Stimulated activated CD4-positive, alpha-beta T cell treated with anti-CD3 and anti-CD28 coated beads, Interleukin-2, amount 100 ng/mL, for 48 hours (primary cell): ENCODE measurements at regions not wholly inside any gene's neighbourhood (a gene's known extent, or its start where the extent isn't known, plus 50 kb on each side); places are given as distances from the start of the nearest gene placed in this dataset.
"Not testable (repeated sequence)": the region's sequence is repeated elsewhere in the genome, so short reads cannot be mapped to it uniquely, and the experiment has no call there.

Experiments
- DNase-seq, 2 donors: peaks; one replicate each; pipeline ENCODE4 v3.0.0-alpha.2; 2020

DNA sequence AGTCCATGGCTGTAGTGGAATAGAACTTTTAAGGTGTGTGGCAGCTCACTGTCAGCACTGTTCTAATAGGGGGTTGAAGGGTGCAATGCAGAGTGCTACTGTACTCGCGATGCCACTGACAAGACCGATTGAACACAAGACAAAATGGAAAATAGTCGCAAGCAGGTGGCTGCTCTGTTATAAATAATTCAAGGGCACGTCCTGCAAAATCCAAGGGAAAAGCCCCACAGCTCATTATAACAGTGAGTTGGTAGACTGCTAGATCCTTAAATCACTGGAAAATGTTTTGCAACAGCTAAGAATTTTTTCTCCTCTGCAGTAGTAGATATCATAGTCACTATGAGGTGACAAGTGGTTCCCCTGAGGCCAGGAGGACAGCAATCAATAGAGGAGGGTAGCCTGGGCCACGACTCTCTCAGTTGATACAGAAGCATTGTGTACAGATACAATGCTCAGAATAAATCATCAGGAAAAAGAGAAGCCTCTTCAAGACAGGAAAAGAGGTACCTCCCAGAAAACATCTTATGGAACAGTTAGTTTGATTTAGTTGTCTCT lies 926.3 kb downstream of the TLE4 start:
- DNase-seq: no peak

DNA sequence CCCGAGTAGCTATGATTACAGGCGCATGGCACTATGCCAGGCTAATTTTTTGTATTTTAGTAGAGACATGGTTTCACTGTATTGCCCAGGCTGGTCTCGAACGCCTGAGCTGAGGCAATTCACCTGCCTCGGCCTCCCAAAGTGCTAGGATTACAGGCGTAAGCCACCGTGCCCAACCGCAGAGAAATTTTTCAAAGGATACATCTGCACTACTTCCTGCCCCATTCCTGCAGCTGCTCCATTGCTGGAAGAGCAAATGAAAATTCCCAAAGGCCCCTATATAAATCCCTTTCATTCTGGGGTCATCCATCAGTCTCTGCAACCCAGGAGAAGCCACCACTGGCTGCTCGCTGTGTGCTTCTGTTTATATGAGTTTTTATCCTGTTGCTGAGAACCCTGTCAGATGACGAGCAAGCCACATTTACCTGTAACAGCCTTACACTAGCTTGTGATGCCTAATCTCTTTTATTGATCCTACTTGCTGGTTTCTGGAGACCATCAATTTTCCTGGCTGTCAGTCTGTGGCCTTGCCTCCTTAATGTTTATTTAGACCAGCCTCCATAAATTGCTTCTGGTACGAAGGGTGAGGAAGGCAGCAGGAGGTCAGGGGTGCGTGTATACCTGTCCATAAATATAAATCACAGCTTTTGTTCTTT lies 925.3 kb downstream of the TLE4 start:
- DNase-seq: no peak

DNA sequence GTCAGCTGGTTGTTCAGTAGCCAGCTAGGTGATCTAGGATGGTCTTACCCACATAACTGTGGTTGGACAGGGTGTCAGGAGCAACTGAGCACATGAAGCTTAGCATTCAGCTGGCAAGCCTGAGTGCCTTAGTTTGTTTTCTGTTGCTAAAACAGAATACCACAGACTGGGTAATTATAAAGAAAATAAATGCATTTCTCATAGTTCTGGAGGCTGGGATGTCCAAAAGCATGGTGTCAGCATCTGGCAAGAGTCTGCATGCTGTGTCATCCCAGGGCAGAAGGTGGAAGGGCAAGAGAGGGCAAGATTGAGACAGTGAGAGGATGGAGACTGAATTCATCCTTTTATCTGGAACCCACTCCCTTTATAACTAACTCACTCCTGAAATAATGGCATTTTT lies 921.5 kb downstream of the TLE4 start:
- DNase-seq: no peak

DNA sequence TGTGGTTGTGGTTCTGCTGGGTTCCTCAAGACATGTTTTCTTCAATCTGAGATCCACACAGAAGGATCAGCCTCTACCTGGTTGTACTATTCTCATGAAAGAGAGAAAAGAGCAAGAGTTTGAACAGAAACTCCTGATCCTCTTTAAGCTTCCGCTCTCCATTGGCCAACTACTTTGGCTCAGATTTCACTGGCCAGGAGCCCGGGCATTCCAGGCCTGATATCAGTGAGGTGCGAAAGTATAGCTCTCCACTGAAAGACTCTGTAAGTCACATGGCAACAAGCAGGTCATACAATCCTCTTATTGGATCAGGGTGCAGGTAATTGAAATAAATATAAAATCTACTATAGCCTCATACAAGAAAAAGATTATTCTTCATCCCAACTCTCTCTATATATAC lies 920.5 kb downstream of the TLE4 start:
- no peak for DNase-seq

DNA sequence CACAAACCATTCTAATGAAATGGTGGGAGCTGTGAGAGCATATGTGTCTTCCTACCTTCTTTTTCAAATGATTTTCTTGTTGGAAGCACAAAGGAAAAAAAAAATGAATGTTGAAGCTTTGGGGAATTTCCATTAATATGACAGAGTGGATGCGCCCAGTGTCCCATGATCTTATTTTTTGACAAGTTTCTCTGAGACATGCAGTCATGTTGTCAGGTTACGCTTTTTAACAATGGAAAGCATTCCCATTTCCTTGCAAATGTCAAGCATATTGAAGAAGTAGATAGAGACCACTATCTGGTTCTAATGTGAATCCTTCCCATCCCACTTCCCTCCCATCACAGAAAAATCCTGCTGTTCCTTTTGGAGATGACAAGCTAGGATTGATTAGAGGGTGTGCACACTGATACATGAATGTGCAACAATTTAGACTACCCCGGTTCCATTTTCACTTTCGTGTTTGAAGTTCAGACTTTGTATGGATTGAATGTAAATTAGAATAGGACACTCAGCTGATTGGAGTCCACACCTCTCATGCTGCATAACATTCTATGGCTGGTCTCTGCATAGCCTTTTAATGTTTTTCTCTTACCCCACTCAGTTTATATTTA lies 919.4 kb downstream of the TLE4 start:
- no peak for DNase-seq

DNA sequence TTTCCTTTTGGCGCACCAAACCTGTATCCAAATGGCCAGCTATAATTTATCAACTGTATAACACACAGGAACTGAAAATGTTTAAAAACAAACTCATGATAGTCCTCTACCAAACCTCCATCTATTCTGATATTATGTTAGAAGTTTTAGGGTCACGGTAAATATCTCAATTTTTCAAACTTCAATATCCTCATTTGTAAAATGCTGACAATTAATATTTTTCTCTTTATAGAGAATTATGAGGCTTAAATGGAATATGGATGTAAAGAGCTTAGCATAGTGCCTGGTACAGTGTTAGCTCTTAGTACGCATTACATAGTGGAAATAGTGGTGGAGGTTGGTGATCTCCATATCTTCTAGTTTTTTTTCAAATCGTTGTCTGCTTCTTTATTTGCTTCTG lies 917.6 kb downstream of the TLE4 start:
- DNase-seq: no peak

DNA sequence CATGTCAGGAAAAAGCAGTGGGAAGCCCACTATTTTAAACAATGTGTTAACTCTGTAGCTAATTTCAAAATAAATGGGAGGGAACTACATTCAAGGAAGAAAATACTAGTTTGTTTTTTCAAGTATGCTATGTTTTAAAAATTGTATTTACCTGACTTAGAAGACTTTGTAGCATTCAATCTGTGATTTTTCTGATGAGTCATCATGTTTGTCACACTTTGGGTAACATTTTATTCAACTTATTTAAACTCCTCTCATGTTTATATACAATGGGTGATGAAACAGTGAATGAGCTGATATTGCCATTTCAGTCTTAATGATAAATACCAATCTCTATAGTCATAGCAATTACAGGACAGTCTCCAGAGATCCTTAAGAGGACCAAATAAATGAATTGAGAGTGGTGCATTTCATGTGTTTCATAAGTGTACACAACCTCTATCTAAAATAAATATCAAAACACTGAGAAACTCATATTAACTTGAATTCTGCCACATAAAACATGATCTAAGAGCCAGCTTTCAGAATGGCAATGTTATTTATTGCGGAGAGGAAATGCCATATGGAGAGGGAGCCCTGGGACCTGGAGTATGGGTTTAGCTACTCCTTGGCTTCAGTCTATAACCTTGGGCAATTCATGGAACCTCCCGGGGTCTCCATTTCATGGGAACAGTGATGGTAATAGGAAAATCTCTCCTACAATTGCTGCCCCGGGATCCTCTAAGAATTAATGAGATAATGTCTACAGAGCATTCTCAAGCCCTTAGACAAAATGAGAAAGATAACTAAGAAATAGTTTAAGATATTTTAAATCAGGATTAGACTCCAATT lies 913.9 kb downstream of the TLE4 start:
- DNase-seq: no peak

DNA sequence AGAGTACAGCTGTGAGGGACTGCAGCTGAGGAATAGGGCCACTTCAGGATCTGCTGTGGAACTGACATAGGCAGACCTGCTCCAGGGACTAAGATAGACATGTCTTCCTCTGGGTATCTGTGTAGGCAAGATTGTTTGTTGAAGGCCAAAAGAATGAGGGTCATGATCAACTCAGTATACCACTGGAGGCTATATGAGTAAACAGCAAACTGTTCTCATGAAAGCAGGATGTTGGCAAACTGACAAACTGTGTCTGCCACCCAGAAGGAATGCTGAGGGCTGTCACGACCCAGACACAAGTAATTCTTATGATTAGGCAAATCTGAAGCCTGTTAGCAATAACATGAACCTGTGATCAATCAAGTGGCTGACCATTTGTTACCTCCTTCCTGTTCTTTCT lies 910.5 kb downstream of the TLE4 start:
- not testable (repeated sequence) for DNase-seq

DNA sequence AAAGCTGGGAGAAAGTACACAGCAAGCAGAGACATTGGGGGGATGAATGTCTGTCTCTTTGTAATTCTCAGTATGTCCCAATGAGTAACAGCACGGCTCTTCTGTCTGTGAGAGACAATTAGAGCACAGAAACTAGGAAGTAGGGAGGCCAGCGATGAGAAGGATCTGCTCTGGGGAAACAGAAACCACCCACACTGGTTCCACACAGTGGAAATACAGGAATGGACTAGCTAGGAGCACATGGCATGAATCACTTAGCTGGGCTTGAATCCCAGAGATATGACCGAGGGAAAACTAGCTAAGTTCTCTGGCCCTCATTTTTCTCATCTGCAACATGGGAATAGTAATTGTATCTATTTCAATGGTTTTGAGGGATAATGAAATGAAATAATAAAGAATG lies 895.9 kb downstream of the TLE4 start:
- no peak for DNase-seq

DNA sequence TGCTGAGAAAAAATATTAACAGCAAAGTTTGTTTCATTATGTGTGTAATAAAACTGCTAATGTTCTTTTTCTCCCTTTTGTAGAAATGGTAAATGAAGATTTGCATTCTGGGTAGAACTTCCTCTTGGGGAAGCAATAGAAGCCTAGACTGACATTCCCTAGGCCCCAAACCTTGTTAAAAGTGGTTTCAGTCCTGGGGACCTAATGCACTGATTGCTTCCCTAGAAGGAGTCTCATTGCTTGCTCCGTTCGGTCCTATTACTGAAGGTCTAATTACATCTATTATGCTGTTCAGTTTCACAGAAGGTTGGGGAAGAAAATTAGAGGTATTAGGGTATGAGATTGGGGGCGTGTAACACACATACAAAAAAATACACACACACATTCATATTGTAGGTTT lies 893.8 kb downstream of the TLE4 start:
- DNase-seq: no peak

DNA sequence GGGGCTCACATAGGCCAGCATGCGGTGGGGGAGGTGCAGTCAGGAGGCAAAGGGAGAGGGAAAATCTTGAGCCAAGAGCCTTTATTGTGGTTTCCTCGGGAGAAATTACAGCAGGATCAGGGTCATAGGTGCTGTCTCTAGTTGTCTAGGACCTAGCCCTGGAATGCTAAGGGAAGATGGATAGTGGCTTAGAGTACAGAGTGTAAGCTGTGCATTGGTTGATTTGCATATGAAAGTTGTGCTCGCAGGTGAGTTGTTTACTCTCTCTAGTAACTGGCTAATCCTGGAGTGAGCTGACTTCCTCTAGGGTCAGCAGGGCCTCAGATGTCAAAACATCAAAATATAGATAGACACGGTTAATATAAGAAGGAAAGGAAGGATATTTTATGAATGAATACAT lies 877.7 kb downstream of the TLE4 start:
- no peak for DNase-seq

DNA sequence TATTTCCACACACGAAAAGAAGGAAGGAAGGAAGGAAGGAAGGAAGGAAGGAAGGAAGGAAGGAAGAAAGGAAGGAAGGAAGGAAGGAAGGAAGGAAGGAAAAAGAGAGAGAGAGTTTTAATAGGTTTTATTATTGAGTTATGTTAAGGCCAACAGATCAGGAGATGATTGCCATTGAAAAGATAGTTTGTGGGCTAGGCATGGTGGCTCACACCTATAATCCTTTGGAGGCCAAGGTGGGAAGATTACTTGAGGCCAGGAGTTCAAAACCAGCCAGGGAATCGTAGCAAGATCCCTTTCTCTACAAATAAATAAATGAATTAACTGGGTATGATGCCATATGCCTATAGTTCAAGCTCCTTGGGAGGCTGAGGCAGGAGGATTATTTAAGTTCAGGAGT lies 877.2 kb downstream of the TLE4 start:
- DNase-seq: no peak

DNA sequence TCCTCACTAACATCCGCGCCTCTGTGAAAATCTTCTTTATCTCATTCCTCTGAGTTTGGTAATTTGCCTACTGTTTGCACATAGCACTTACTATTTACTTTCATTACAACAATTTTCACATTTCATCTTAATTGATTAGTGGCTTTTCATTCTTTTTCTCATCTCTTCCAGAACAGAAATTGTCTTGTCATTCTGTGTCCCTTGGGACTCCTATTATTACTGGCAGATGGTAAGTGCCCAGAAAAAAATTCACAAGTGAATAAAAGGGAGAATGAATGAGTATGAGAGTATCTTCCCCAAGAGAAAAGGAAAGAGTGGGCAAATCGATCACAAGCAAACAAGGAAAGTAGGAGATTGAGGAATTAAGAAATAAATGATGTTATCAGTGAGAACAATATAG lies 876.1 kb downstream of the TLE4 start:
- no peak for DNase-seq

DNA sequence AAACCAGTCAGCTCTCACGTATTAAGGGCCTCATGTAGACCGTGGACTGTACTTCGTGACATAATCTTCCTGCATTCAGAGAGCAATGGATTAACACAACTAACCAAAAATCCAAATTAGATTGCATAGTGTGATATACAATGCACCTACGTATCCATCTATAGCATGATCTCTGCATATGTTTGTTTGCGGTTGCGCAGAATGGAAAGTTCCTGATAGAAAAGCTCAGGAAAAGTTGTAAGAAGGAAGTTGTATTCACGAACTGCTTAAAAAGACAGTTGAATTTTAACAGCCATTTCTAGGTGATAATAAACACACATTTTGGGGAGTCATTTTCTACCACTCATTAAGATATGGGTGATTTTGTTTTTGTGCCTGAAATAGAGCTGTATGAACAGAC lies 869.0 kb downstream of the TLE4 start:
- no peak for DNase-seq

DNA sequence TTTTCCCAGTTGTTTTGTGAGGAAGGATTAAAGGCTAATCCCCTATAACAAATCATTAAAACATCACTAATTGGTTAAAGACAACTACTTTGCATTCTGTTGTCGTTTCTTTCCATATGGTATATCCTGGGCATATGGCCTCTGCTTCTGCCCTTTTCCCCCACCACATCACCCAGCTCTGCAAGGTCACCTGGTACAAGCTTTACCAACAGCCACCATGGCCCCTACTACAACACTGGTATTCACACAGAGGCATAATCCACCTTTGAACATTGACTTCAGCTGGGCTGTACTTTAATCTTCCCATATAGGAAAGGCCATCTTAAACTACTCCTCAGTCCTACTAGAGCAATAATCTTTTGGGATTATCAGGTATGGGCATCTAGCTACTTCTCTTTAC lies 866.1 kb downstream of the TLE4 start:
- DNase-seq: no peak

DNA sequence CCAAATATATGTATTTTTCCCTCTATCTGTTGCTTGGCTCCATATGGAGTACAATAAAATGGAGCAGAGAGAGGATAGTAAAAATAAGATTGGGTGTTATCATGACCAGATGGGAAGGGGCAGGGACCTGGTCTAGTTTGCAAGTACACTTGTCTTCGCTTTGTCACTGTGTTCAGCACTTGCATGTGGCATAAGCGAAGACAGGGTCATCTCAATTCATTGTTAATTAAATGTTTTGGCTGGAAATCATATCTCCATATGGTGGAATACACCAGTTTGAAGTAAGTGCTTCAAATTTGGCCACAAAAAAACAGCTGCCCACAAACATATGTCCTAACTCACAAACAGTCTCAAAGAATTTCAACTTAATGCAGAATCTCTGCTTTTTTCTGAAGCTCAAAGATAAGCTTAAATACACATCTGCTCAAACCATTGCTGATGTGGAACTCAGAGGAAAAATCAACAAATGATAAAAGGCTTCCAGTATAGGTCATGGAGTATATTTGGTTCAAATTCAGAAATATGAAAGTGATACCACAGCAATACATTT lies 865.4 kb downstream of the TLE4 start:
- no peak for DNase-seq

DNA sequence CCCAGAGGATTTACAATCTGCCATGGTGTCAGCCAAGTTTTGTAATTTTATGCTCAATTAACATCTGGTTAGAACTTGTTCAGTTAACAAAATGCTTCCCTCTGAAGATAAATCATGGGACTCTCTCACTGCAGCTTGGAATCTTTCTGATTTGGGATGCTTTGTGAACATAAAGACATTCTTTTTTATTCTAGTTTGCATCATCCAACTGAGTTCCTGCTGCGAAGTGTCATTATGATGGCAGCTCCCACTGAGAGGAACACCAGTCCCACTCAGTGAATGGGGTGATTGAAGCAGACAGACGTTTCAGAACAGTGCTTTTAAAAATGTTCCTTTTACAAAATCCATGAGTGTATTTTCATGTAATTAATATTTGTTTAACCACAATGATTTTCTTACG lies 863.8 kb downstream of the TLE4 start:
- DNase-seq: no peak

DNA sequence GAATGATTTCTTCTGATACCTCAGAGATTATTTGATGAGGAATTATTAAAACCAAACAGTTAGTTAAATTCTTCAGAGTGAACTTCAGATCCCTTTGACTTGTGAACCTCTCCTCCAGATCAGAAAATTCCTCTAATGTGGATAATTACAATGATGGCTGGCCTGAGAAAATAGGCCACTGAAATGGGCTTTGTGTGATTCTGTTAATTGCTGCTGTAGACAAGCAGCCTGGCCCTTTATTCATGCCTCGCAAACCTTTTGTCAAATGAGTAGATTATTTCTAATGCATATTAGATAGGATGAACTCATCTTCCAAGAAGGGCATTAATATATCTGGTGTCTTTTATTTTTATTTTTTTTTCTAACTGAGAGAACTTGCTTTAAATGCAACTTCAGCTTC lies 855.2 kb downstream of the TLE4 start:
- no peak for DNase-seq

DNA sequence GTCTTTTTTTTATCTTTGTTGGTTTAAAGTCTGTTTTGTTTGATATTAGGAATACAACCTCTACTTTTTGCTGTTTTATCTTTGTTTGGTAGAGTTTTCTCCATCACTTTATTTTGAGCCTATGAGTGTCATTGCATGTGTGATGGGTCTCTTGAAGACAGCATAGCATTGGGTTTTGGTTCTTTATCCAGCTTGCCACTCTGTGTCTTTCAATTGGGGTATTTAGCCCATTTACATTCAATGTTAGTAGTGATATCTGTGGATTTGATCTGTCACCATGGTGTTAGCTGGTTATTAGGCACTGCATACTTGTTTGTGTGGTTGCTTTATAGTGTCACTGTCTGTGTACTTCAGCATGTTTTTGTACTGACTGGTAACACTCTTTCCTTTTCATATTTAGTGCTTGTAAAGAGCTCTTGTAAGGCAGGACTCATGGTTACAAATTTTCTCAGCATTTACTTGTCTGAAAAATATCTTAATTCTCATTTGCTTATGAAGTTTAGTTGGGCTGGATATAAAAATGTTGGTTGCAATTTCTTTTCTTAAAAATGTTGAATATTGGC lies 845.5 kb downstream of the TLE4 start:
- no peak for DNase-seq

DNA sequence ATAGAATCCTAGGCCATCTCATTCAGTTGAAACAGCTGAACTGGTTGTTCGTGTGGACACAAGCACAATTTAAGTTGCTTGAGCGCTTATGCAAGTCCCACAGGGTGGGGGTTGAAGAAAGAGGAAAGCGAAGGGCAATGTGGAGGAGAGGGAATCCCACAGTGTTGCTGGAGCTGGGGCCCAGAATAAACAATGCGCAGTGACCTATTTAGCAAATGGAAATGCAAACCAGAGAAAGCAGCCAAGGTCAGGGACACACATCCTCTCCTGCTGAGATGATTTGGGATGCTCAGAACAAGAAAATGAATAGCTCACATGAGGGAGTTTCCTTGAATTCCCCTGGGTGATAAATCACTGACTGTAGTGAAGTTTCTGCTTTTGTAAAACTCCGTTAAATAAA lies 838.3 kb downstream of the TLE4 start:
- DNase-seq: no peak

DNA sequence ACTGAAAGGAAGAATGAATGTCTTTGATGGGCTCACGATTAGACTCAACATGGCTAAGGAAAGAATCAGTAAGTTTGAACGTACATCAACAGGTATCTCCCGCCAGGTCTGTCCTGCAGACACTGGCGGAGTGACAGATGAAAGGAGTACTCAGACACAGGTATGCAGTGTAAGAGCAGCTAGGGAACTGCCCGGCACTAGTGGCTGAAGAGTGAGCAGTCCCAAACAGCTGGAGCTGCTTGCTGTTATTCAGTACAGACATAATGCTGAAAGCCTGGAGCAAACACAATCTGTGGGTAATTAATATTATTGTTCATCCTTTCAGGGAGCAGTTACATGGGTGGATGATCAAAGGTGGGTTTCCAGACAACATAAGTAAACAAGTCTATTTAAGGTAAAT lies 835.5 kb downstream of the TLE4 start:
- no peak for DNase-seq

DNA sequence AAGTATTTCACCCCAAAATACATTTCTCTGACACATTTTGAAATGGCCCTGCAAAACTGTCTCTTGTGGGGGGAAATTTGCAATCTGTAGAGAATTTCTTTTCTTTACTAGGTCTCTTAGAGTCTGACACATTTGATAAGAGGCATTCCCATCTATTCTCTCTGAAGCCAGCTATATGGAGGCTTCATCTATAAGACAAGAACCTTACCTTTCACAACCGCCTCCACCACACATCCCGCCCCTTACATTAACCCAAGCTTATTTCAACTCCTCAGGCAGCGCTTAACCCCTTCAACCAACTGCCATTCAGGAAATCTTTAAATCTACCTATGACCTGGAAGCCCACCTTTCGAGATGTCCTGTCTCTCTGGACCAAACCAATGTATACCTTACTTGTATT lies 829.5 kb downstream of the TLE4 start:
- no peak for DNase-seq

DNA sequence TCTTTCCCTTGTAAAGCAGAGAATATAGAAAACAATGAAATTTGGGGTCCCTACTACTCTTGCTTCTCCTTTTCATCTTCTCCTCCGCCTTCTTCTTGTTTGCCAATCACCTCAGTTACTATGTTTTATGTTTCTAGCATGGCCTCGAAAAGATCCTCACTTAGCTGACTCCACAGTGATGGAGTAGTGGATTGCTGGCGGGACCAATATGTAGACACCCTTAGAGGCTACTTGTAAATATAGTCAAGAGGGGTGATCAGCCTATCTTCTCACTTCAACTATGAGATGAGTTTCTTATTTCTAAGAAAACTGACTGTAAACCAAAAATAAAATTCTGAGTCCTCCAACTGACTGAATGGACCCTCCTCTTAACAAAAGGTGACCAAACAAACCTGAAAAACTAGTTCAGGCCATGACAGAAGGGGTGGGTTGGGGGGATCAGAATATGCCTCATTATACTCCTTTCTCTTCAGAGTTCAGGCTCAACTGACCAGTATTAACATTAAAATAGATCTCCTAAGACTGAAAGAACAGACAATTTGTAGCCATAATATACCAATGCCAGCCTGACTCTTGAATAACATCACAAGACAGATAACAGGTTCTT lies 829.0 kb downstream of the TLE4 start:
- DNase-seq: no peak
